ENCODE measurements at regions not wholly inside any gene's neighbourhood (a gene's known extent, or its start where the extent isn't known, plus 50 kb on each side); places are given as distances from the start of the nearest gene placed in this dataset.

GRCh38 chr15:94769089-94769488, 537.7 kb downstream of the MCTP2 start:
- DNase-seq = no peak

GRCh38 chr15:94770199-94770598, 538.8 kb downstream of the MCTP2 start:
- no peak for DNase-seq

- no peak for DNase-seq
Observed at GRCh38 chr15:94777037-94777436, 545.7 kb downstream of the MCTP2 start.

GRCh38 chr15:94778840-94779239, 547.5 kb downstream of the MCTP2 start:
- DNase-seq = no peak

GRCh38 chr15:94780166-94780565, 548.8 kb downstream of the MCTP2 start:
- no peak for DNase-seq

GRCh38 chr15:94785091-94785490, 553.7 kb downstream of the MCTP2 start:
- DNase-seq = no peak

- no peak for DNase-seq
Observed at GRCh38 chr15:94791008-94791407, 559.6 kb downstream of the MCTP2 start.

GRCh38 chr15:94791510-94791909, 560.1 kb downstream of the MCTP2 start:
- no peak for DNase-seq

- DNase-seq = no peak
Observed at GRCh38 chr15:94792196-94792595, 560.8 kb downstream of the MCTP2 start.

GRCh38 chr15:94793207-94793606, 561.8 kb downstream of the MCTP2 start:
- no peak for DNase-seq

GRCh38 chr15:94793641-94794040, 562.3 kb downstream of the MCTP2 start:
- no peak for DNase-seq

- no peak for DNase-seq
Observed at GRCh38 chr15:94804613-94805012, 573.3 kb downstream of the MCTP2 start.

GRCh38 chr15:94815110-94815731, 583.9 kb downstream of the MCTP2 start:
- no peak for DNase-seq

GRCh38 chr15:94815914-94816313, 584.6 kb downstream of the MCTP2 start:
- no peak for DNase-seq

- DNase-seq = no peak
Observed at GRCh38 chr15:94829887-94830884, 598.8 kb downstream of the MCTP2 start.

- no peak for DNase-seq
Observed at GRCh38 chr15:94834000-94834399, 602.6 kb downstream of the MCTP2 start.

- DNase-seq = no peak
Observed at GRCh38 chr15:94834494-94834893, 603.1 kb downstream of the MCTP2 start.

GRCh38 chr15:94838281-94838680, 606.9 kb downstream of the MCTP2 start:
- DNase-seq = no peak

- no peak for DNase-seq
Observed at GRCh38 chr15:94840794-94841783, 609.7 kb downstream of the MCTP2 start.

- DNase-seq = no peak
Observed at GRCh38 chr15:94843060-94843459, 611.7 kb downstream of the MCTP2 start.

GRCh38 chr15:94844198-94844537, 612.8 kb downstream of the MCTP2 start:
- DNase-seq = no peak

GRCh38 chr15:94844538-94845389, 613.4 kb downstream of the MCTP2 start:
- DNase-seq = no peak

Data from AML-193 (cell line).